HG02885 (cell line): ENCODE measurements at regions not wholly inside any gene's neighbourhood (a gene's known extent, or its start where the extent isn't known, plus 50 kb on each side); places are given as distances from the start of the nearest gene placed in this dataset.

Source experiments
- ATAC-seq: cut with Tn5 transposase; IDR thresholded peaks from one replicate; pipeline ENCODE4 v1.9.1; 2021; ENCODE audit warnings: mild to moderate bottlenecking; ENCODE audit not compliant: unreplicated experiment, poor library complexity

DNA sequence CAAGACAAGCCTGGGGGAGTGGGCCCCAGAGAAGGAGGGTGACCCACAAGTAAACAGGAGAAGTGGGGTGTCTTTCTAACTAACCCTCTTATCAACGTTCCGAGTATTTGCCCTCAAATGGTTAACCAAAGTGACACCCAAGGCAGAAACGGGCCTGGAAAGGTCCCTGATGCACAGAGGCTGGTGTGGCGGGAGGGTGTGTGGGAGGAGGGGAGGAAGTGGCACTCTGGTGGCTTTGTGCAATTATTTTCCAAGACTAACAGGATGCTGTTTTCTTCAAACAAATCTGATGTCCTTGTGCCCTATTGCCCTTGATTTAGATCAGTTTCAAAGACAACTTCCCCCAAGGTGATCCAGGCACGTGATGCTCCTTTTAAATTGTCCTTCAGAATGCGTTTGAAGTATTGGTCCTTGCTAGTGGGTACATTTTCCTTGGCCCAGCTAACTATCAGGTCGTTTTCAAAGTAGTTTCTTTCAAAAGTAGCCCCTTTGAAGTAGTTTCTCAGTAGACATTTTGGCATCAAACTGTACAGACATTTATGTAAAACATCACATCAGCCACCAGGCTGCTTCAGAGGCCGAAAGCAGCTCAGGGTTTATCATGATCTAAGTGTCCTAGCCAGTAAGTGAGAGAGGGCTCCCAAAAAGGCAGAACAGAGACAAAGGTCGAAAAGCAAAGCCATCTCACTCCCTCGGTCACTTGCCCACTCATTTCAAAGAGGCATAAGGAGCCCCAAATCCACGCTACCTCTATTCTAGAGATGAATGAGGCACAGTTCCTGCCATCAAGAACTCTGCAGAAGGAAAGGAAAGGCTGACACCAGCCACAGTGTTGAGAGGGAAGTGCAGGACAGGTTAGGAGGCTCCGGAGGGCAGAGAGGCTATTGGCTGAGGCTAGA is 371.1 kb upstream of the ID2 start:
- no peak for ATAC-seq

DNA sequence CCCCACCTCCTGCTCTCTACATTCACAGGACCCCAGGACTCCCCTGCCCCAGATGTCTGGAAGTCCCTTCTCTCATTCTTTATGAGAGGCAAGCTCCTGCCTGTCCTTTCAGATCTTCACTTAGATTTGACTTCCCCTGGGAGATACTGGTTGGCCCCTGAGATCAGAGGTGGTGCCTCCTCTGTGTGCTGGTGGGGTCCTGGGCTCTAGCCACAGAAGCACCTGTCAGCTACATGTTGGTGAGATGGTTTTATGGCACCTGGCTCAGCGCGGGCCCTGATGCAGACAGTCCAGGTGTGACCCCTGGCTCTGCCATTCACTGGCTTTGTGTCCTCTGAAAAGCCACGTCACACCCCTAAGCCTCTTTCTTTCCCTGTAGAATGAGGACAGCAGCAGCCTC is 369.6 kb upstream of the ID2 start:
- ATAC-seq: no peak

DNA sequence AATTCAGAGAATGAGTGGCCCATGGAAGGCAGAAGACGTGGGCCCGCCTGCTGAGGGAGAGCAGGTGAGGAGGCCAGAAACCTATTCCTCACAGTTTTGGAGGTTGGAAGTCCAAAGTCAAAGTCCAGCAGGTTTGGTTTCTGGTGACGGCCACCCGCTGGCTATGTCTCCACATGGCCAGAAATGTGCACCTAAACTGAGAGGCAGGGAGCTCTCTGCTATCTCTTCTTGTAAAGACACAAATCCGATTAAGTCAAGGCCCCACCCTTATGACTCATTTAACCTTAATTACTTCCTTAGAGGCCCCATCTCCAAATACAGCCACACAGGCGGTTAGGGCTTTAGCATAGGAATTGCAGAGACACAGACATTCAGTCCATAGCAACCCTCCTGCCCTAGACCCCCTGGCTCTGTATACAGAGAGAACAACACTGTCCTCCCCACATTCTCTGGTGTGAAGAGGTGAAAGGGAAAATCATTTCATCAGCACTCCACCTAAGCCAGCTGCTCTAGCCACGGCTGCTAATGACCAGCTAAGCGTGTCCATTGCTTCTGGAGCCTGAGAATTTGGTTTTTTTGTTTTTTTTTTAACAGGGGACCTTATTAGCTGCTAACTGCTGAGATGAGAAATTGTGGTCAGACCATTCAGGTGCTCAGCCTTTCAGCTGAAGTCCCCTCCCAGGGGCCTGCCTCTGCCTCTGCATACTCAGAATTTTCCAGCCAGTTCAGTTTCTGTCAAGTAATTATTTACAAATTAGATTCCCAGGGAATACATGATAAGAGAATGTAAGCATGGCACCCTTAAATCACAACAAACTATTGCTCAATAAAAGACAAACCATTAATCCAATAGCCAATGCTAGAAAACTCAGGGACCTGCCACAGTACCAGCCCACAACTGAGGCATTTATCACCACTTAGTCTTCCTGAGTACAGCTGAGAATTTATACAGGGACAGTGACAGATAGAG is 368.7 kb upstream of the ID2 start:
- peak; percentile 85 for ATAC-seq

DNA sequence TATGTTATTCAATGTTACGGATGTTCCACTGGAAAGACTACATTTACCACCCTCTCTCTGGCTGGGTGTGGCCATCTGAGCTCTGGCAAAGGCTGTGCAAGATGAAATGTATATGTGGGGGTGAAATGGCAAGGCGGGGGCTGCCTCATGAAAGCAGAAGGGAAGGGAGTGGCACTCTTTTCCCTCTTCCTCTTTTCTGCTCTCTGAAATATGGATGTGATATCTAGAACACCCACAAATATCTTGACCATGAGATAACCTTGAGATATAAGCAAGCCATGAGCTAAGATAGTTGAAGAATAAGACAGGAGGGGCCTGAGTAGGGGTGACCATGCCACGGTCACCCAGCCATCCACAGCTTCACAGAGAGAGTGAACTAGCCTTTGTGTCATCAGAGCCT is 367.8 kb upstream of the ID2 start:
- ATAC-seq: no peak

DNA sequence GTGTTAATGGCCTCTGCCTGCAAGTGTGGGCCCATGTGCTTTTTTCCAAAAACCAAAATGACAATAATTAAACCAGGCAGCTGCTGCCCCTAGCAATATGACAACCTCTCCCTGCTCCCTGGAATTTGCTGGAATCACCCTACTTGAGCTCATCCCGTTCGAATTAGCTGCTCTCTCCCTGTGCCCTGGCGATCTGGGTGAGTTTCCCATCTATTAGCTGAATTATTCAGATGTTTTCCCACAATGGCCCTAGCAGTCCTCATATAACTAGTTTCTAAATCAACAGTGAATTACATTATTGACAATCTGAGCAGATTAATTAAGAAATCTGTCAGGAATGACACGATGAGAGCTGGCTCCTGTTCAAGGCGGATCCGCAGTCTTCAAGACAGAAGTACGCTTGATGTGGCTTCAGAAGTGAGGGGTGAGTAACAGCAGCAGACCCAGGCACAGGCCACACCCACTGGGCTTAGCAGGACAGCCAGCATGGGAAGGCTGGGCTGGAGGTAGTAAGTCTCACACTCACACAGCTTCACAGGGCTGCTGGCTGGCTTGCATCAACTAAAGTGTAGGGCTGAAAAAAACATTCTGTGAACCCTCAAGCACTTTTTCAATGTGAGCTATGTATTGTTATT is 366.2 kb upstream of the ID2 start:
- no peak for ATAC-seq

DNA sequence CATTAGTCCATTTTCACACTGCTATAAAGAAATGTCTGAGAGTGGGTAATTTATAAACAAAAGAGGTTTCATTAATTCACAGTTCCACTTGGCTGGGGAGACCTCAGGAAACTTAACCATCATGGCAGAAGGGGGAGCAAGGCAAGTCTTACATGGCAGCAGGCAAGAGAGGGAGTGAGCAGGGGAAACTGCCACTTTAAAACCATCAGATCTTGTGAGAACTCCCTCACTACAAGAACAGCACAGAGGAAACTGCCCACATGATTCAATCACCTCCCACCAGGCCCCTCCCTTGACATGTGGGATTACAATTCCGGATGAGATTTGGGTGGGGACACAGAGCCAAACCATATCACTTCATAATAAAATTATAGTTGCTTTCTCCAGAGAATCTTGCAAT is 365.5 kb upstream of the ID2 start:
- no peak for ATAC-seq

DNA sequence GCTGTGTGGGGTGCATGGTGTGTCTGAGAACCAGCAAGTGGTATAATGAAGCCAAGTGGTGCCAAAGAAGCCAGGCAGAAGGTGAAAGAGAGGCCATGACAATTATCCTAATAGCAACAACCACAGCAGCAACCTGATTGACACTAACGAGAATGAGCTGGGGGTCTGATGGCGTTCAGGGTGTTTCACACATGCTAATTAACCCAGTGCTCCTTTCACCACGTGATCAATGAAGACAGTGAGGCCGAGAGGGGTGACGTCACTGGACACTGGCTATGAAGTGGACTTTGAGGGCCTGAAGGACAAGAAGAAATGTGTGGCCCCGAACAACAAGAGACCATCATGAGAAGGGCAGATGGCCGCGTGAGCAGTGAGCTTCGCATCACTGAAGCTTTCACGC is 364.4 kb upstream of the ID2 start:
- ATAC-seq: no peak

DNA sequence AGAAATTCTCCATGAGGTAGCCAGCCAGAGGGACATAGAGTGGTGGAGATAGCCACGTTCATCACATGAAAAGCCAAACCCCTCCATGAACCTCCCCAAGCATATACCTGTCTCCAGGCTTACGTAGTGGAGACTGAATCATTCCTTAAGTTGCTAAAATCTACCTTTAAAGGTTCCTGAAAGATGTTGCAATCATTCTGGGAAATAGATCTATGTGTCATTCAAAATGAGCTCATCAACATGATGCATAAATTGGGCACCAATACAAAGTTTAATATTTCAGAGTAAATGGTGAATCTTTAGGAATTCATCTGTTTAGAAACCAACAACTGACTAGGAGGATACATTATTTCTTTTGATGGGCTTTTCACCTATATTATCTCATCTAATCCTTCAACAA is 362.6 kb upstream of the ID2 start:
- no peak for ATAC-seq

DNA sequence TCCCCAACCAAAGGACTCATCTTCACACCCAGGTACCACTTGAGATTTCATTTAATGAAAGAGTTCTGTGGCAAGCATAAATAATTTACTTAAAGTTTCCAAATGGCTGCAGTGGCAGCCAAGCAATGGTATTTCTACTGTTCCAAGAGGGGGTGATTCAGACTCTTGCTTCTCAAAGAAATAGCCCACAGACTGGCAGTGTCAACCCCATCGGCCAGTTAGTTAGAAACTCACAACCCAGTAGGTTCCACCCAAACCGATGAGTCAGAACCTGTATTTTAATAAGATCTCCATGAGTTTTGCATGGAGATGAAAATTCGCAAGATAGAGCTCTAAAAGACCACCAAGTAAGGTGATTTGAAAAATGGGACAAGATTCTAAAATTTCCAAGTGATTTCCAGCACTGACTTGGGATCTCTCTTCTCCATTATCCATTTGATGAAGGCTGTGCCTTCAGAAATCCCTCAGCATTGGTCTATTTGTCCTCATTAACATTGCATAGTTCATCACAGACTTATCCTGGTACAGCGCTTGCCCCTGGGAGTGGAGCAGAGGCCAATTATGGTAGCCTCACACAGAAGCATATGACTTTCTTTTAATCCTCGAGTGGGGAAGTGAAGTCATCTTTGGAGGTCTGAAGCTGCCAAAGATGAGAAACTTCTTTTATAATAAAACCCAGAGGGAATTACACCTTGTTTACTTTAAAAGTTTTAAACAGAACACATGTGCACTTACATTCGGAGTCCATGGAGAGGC is 361.4 kb upstream of the ID2 start:
- no peak for ATAC-seq

DNA sequence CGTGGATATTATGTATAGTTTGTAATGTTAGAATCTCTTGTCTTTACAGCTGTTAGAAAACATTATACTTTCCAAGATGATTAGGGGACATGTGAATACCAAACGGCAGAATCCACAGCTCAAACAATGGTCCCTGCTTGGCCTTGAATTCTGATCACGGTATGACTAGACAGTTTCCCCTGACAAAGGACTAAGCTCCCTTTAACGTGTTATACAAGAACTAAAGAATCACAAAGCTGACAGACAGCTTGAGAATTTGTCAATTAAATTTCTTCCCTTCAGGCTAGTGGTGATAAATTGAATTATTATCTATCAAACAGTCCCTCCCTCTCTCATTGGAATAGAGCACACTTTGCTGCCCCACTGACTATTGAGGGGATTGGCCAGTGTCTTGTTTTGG is 359.2 kb upstream of the ID2 start:
- no peak for ATAC-seq

DNA sequence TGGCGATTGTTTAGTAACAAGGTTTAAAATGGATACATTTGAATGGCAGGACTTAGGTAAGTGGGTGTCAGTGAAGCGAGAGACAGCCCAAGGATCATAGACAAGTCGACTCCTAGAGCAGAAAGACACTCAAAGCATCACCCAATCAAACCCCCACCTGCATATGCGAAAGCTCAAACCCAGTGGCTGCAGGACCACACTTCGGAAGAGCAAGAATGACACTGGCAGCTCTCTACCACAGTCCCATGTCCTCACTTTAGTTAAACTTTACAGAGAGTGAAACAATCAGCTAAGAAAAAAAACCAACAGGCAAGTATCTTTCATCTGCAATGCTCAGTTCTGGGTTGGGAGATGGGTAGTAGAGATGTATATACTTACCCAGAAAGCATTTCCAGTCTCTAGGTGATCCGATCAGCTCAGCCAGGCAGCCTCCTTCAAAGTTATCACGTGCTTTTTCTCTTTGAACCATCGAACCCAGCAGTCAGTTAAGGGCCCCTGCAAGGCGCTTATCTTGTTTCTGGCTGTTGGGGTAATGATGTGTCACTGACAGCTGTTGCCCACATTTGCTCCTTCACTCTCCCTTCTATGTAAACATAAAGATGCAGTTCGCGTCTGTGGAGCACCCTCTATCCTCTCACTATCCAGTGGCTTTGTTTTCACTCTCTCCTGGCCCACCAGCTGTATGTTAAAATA is 357.5 kb upstream of the ID2 start:
- ATAC-seq: no peak

DNA sequence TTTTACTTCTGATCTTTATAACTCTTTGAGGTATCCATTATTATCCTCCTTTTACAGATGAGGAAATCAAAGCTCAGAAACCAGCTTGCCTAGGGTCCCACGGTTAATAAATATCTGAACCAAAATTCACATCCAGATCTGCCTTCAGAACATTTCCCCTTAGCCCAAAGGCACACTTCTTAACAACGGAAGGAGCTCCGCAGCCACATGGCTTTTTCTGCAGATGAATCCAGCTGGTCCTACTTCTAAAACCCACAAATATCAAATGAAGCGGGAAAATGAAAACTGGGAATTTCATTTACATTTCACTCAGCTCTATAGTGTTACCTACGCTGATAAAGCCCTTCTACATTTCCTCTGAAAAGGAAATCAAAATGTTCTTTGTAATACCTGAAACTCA is 357.0 kb upstream of the ID2 start:
- no peak for ATAC-seq

DNA sequence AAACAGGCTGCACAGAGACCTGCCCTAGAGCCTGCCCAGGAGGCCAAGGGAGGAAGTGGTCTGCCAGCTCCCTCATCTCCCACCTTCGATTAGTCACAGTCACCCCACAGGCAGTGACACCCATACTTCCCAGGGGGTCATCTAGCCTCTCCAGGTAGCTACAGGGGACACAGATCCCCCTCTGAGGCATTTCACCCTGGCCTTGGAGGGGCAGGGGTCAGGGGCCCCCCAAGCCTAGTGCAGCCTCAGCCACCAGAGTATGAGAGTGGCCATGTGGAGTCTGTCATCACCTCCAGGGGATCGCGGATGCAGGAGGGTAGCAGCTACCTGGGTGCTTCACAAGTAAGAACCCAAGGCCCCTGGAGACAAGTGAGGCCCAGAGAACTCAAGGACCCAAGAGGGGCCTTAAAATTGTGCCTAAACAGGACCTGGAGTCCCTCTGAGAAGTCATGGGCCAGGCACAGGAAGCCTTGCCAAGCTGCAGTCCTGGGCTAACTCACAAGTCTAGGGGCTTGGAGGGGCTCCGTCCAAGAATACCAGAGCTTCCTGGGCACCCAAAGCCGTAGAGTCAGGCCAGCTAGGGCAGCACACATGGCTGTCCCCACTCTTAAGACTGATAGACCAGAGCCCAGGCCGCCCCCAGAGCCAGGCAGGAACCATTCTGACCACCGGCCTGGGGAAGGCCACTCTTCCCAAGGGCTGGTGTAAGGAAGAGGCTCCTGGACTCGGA is 354.3 kb upstream of the ID2 start:
- no peak for ATAC-seq

DNA sequence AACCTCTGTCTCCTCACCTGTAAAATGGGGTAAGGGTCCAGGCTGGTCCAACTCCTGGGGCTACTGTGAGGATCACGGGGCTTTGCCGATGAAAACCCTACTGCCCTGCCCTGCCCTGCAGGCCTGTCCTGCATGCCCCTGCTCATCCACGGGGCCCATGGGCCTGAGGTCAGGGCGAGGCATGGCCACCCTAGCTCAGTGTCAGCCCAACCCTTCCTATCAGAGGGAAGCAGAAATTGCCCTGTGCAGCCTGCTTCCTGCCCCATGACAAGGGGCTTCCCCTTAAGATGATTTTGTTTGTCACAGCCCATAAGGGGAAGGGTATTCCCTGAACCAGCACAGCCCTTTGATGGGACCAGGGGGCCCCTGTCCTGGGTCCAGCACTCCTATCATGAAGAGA is 353.6 kb upstream of the ID2 start:
- no peak for ATAC-seq

DNA sequence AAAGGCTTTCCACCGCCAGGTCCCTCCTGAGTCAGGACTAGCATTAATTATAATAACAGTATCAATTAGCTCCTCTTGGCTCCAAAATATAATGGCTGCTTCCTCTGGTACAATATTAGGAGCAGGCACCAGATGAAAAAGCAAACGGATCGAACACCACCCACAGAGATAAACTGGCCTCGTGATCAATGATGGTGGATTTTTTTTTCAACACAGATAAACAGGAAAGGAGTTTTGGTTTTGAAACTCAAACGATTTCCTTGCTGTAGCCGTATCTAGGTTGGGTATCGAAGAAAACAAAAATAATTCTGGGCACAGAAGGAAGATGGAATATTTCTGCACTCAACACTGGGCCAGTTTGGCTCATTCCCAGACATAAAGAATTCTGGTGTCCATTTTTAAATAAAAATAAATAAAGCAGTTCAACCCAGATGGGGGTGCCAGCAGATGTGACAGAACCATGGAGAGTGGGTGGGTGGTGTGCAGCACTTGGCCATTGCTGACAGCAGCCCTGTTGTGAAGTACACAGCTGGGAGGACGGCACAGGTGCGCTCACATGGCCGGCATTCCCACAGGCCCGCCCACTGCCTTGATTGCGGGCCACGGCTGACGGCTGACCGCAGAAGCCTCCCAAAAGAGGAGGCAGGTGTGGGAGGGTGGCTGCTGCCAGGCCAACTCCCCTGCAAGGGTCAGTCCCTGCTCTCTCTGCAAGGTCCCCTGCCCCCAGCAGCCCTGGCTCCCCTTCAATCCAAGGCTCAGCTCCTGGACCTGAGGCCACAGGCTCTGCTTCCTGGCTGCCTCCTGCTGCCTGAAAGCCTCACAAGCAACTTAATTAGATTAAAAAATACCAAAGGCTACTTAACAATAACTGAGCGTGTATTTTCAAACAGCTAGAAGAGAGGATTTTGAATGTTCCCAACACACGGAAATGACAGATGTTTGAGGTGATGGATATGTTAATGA is 351.9 kb upstream of the ID2 start:
- ATAC-seq: no peak

DNA sequence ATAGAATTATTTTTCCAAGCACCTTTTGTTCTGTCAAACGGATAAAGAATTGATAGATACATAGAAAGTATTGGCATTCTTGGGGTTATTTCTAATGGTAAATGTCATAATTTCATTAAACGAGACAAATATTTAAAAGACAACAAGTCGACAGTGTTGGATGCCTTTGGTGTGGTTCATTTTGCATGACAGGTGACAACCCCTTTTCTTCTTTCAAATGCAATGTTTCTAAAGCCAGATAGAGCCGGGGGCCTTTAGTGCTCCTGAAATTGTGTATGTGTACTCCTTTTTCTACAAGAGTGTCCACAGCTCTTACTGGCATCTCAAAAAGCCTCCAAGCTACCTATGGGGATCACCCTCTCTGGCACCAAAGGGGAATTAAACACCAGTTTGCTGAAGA is 350.8 kb upstream of the ID2 start:
- ATAC-seq: no peak

DNA sequence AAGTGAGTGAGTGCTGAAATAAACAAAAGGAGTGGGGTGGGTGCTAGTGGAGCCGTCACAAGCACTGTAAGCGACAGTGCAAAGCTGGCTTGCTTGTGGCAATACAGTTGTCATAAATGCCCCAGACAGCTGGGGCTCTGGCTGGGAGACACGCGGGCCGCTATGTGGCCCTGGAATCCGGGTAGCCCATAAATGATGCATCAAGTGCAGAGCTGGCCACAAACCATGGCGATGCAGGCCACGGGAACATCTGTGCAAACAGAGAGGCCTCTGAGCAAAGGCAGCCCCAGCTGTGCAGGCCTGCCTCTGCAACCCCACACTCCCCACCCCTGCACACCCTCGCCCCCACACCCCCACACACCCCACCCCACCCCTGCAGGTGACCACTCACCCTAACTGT is 349.2 kb upstream of the ID2 start:
- ATAC-seq: no peak
